H1 (cell line): ENCODE measurements at regions not wholly inside any gene's neighbourhood (a gene's known extent, or its start where the extent isn't known, plus 50 kb on each side); places are given as distances from the start of the nearest gene placed in this dataset.

Experiments
- CHD7 ChIP-seq: fragments of 300-600 bp; sonication (generic); IDR thresholded peaks from 2 replicates; pipeline ENCODE4 v1.7.1; 2012; ENCODE audit warnings: low read length, moderate library complexity, mild to moderate bottlenecking, inconsistent platforms; ENCODE audit not compliant: insufficient replicate concordance
- MAFK ChIP-seq: IDR thresholded peaks from 2 replicates; pipeline ENCODE4 v1.6.1; 2012; ENCODE audit warnings: low read depth, mild to moderate bottlenecking, improper control_type of control experiment, low read length
- NRF1 ChIP-seq: IDR thresholded peaks from 2 replicates; pipeline ENCODE4 v1.6.1; 2011; ENCODE audit warnings: mild to moderate bottlenecking, low read depth, low read length, improper control_type of control experiment
- POLR2A ChIP-seq, 2 experiments: IDR thresholded peaks; 1 replicate in 1 of 2; 2 replicates in 1 of 2; pipeline ENCODE4 v1.6.1; 2011; ENCODE audit warnings: low read depth in 2 of 2, low read length in 2 of 2, mild to moderate bottlenecking in 2 of 2; ENCODE audit errors: control extremely low read depth in 1 of 2
- SP1 ChIP-seq: IDR thresholded peaks from 2 replicates; pipeline ENCODE4 v1.6.1; 2011; ENCODE audit warnings: low read depth, low read length
- TAF1 ChIP-seq: IDR thresholded peaks from 2 replicates; pipeline ENCODE4 v1.6.1; 2011; ENCODE audit warnings: mild to moderate bottlenecking, low read depth, low read length
- ZNF274 ChIP-seq: IDR thresholded peaks from 2 replicates; pipeline ENCODE4 v1.7.0; 2012; ENCODE audit warnings: low read length, borderline replicate concordance; ENCODE audit errors: extremely low read depth

- TF ChIP-seq CHD7 (no peak), NRF1 (no peak), TAF1 (no peak), ZNF274 (no peak), MAFK (no peak), POLR2A (IDR thresholded peaks at IDR 0.05; ENCODE audit: control extremely low read depth in 1 of 2, low read depth in 2 of 2, low read length in 2 of 2) (no peak), SP1 (no peak)
Measured at GRCh38 chr2:212659441-212659840, 120.8 kb upstream of the ERBB4 start (continued).
